Activated CD4-positive, alpha-beta T cell treated with anti-CD3 and anti-CD28 coated beads, Interleukin-2, amount 50 U/mL, for 4 hours (primary cell): ENCODE measurements at regions not wholly inside any gene's neighbourhood (a gene's known extent, or its start where the extent isn't known, plus 50 kb on each side); places are given as distances from the start of the nearest gene placed in this dataset.
"Not testable (repeated sequence)": the region's sequence is repeated elsewhere in the genome, so short reads cannot be mapped to it uniquely, and the experiment has no call there.

Experiments used
- DNase-seq, 2 experiments: peaks; one replicate each; pipeline ENCODE4 v3.0.0-alpha.2; 2020

DNA sequence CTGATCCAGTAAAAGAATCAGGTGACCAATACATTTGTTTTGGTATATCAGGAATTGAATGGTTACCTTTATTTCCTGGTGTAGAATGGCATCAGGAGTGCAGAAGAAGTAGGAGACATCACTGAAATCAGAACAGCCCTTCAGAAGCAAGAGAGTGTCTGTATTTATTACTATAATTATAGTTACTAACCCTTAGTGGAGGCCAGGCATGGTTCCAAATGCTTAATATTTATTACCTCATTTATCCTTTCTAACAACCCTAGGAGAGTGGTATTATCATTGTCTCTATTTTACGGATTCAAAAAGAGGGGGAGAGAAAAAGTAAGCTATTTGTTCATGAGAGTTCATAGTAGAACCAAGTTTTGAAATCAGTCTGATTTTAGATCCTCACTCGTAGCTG, 1292.9 kb downstream of the PCDH9 start:
- no peak for DNase-seq

DNA sequence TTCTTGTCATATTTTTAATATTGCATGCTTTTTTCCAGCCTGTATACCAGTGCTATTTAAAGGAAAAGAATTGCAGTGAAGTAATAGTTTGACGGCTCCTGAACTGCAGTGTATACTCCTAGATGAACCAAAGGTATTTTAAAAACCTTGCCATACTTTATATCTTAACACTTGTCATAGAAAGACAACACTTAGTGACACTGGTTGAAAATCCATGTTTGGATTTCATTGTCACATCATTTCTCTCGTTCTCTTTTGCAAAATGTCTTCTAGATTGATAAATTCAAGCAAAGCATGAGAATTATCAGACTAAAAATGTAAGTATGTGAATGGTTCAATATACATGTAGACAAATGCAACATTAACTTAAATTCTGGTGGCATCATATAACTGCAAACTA, 1293.9 kb downstream of the PCDH9 start:
- no peak for DNase-seq

DNA sequence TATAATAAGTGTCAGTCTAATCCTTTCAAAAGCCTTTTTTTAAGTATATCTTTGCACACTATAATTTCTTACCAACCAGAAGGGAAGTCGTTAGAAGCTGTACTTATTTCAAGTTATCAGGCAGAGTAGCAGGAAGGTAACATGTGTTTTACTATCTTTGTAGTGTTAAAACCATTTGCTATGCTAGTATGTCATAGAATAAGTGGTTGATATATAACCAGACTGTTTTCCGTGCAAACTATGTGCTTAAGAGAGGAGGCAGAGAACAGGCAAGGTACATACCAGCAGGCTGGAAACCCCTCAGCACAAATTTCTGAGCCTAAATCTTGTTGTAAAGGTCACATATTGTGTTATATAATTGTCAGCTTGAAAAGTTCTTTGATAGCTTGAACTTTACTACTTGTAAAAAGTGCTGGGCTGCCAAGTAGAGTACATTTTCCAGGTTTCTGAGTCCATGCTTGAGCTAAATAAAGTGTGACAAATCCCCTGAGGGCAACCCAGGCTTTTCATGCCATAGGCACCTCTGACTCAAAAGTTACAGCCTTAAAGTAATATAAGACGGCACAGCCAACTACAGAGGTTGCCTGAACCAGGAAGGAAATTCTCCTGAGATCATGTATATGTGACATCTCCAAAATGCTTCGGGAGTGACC, 1297.4 kb downstream of the PCDH9 start:
- no peak for DNase-seq

DNA sequence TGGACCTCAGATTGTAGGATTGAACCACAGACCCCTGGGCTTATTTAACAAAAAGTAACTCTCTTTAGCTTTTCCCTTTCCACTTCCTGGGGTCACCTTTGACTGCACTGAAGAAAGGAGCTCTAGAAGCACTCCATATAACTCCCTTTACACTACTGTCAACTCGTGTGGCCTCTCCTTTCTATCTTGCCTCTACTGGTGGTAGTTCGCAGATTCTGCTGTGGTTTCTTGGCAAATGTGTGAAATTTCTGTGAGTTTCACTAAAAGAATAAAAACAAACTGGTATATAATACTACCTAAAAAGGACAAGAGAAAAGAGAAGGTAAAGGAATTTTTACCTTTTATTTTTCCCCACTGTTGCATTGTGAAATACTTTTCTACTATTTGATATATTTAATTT, 1298.1 kb downstream of the PCDH9 start:
- no peak for DNase-seq

DNA sequence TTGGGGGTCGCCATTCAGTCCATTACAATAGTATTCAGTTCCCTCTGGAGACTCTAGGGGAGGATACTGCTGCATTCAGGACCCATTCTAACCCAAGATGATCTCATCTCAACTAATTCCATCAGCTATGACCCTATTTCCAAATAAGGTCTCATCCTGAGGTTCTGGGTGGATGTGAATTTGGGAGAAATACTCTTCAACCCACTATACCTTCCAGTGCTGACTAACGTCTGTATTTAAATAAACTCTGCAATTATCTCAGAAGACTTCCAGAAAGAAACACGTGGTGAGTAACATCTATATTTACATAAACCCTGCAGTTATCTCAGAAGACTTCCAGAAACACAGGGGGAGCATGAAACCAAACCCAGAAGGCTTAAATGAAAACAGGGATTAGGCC, 1300.7 kb downstream of the PCDH9 start:
- DNase-seq: no peak

DNA sequence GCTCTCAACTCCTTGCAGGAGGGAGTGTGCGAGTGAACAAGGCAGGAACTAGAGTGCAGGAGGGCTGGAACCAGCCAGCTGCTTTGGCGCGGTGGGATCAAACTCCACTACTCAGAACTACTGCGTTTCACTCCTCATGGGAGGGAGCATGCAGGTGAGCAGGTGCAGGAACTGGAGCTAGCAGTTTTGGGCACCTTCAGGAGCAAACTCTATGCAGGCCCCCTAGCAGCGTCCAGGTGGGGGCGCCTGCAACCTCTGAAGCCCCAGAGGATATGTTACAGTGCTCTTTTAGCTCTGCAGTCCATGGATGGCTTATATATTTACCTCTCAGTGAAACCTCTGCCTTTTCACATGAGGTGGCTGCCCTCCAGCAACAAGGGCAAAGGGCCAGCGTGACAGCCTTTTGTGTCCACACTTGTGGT, 1303.4 kb downstream of the PCDH9 start:
- DNase-seq: no peak

DNA sequence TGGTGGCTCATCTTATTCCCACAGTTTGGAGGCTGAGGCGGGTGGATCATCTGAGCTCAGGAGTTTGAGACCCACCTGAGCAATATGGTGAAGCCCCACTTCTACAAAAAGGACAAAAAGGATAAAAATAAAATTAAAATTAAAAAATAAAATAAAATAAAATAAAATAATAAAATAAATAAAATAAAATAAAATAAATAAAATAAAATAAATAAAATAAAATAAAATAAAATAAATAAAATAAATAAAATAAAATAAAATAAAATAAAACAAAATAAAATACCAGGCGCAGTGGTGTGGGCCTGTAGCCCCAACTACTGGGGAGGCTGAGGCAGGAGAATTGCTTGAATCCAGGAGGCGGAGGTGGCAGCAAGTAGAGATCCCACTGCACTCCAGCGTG, 1307.3 kb downstream of the PCDH9 start:
- DNase-seq: not testable (repeated sequence)

DNA sequence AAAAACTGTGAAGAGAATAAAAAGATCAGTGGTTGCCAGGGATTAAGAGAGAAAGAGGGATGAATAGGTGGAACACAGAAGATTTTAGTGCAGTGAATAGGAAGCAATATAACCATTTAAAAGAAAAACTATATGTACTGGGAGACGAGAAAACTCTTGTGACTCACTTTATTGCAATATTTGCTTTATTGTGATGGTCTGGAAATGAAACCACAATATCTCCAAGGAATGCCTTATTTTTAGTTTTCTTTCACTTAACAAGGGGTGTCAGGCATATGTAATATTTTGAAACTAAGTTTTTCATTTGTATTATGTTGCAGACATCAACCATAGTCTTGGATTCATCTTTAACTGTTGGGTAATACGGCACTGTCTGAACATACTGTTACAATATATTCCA, 1308.2 kb downstream of the PCDH9 start:
- no peak for DNase-seq

DNA sequence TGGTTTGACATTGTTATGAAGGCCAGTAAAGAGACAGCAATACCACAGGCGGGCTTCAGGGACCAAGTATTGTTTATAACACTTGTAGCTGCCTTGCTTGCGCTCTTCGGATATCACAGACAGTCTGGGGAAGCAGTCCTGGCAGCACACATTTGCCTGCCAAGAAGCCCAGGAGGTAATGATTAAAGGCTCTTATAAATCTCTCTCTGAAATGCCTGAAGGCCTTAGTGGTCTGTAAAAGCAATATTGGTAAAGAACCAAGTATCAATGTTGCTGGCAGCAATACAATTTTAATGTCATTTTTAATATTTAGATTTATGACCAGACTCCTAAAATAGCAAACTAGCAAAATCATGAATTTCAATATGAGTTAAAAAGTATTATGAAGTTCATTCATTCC, 1312.4 kb downstream of the PCDH9 start:
- no peak for DNase-seq

DNA sequence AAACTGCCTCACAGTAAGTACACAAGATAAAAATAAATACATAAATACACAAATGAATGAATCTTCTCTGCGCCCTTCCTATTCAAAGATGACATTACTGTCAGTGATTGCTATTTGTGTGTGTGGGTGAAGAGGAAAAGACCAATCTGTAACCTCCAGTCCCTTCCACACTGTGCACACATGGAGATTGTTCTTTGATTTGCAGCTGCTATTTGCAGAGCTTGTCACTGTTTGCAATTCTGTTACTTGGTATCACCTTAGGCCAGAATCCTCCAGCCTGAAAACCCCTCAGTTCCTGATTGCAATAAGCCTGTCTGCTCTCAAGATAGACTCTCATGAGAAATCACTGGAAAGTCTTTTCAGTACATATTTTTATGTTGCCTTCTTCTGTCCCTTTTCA, 1314.9 kb downstream of the PCDH9 start:
- DNase-seq: no peak

DNA sequence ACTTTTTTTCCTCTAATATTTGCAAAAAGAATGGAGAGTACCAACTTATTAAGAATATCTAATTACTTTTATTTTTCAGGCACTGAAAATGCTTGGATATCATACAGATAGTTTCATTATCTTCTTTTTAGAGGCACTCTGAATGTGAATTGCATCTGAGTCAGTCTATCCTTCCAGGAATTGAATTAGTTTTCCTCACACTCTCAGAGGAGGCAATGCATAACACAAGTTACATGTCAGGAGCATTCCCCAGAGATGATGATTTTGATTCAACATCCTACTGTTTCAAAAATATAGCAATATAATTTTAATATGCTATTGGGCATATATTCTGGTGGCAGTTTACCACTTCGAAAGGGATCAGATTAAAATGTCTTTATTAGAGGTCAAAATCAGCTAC, 1315.4 kb downstream of the PCDH9 start:
- DNase-seq: no peak

DNA sequence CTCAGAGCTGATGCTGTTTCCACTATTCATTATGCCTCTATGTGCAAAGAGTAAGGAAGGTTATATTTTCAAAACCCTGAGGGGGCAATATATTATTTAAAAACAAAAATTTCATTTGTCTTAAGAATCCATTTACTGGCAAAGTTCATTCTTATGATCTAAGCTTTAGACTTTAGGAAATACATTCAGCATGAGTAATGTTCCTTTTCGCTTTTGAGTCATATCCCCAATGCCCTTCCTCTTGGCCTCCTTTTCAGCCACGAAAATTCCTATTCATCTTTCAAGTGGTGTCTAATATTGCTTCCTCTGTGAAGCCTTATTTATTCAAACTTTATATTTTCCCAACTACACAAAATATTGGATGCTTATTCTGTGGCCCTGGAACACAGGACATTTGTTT, 1317.0 kb downstream of the PCDH9 start:
- no peak for DNase-seq

DNA sequence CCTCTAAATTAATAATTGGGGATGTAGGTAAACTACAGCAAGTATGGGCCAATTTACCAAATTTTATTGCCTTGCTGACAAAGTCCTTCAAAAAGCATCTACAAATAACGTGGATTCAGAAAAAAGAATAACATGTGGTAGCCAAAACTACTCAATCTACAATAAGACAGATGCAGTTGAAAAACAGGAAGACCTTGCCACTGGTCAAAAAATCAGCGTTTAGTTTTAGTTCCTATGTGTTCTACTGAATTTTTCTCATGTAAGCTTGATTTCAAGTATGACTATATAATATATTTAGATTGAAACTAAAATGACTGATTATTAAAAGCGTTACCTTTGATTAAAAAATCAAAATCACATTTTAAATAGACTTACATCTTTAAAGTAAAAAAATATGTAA, 1317.6 kb downstream of the PCDH9 start:
- DNase-seq: no peak

DNA sequence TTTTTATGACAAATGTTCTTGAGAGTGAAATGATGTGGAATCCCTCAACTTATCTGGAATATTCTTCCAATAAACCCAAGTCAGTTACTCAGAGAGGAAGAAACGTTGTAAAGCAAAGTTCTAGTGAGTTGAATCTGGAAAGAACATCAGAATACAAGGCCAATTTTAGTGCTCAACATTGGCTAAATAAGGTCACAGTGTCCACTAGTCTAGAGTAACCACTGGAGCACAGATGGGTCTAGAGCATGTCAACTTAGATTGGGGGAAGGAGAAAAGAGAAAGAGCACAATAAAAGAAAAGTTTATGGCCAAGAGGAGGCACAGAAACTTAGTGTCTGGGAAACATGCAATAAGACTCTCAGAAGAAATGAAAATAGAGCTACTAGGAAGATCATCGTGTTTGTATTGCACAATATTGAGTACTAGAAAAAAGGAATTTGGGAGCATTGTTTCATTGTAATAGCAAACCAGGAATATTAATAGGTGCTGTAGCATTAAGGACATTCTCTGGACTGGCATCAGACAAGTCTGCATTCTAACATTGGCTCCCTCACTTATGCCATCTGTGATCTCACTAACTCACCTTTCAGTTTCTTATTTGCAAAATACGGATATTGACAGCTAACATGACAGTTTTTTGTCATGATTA, 1318.5 kb downstream of the PCDH9 start:
- DNase-seq: no peak

DNA sequence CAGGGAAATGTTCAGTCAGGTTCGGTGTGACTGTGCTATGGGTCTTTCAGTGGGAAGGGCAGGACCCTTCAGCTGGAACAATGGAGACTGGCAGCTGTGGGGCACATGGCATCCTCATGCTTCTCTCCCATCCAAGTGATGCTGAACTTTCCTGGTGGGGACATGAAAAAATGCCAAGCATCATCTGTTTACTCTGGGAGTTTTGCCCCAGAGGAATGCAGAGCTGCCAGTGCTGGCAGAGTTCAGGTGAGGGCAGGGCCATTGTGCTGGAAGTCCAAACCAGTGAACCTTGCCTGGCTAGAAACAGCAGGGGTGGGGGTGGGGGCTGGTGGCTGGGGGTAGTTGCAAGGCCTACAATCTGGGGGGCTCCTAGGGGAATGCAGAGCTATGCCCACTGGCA, 1320.6 kb downstream of the PCDH9 start:
- no peak for DNase-seq

DNA sequence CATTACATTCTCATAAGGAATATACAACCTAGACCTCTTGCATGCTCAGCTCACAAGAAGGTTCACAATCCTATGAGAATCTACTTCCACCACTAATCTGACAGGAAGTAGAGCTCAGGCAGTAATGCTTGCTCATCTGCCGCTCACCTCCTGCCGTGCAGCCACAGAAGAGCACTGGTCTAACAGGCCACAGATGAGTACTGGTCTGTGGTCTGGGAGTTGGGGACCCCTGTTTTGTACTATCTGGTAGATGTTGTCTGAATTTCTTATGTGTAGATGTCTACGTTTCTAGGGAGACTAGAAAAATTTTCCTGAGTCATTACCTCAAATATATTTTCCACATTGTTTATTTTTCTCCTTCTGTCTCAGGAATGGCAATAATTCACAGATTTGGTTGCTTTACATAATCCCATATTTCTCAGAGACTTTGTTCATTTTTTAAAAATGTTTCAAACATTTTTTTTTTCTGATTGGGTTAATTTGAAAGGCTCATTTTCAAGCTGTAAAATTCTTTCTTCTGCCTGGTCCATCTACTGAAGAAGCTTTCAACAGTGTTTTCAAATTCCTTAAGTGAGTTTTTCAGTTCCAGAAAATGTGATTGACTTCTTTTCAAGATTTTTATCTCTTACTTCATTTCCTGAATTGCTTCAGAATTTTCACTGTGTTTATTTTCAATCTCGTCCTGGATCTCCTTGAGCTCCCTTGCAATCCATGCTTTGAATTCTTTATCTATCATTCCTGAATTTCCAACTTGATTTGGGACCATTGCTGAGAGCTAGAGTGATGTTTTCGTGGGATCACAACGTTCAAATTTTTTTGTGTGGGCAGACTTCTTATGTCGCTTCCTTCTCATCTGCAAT, 1322.2 kb downstream of the PCDH9 start:
- no peak for DNase-seq

DNA sequence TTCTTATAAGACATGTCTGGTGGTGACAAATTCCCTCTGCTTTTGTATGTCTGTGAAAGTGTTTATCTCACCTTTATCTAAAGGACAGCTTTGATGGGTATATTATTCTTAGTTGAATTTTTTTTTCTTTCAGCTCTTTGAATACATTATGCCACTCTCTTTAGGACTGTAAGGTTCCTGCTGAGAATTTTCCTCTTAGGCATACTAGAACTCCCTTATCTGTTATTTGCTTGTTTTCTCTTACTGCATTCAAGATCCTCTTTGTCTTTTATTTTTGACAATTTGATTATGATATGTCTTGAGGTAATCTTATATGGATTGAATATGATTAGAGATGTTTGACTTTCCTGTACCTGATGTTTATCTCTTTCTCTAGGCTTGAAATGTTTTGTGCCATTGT, 1328.4 kb downstream of the PCDH9 start:
- no peak for DNase-seq

DNA sequence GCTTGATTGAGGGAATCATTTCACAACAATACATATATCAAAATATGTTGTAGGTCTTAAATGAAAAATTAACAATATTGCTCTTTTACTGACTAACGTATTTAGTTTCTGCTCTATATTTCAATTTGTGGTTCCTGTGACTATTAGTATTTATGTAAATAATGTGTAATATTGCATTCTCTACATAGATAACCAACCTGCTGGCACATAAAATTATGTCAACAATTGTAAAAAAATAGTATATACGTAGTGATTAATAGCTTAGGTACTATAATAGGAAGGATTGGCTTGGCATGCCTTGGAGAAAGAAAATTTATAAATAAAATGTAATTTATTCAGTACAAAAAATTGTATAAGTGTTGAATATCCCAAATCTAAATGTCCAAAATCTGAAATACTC, 1336.1 kb downstream of the PCDH9 start:
- DNase-seq: no peak

DNA sequence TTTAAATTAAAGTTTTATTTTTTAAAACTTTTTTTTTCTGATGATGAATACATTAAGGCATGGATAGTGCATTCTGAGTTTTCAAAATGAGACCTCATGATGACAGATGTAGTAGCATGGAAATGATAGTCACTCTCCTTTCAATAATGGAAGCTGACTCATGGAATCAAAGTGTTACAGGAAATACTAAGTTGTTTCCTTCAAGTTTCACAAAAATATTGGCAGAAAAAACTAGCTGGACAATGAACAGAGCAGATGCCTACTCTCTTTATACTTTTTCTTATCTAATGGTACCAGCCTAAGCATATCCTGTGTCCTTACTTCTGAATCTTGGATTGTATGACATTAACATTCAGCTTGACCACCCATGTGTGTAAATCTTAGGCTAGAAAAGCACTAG, 1337.3 kb downstream of the PCDH9 start:
- no peak for DNase-seq

DNA sequence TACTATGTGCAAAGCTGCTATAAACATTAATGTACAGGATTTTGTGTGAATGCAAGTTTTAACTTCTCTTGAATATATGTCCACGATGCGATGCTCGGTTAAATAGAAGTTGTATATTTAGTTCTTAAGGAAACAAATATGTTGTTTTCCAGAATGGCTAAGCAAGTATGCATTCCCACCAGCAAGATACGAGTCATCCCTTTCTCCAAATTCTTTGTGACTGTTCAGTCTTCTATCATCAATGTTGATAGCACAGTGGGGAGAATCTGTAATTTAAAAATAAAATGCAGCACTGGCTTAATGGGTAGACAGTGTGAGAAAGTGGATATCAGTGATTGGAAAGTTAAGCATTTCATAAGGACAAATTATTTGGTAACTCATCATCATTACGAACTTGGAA, 1340.8 kb downstream of the PCDH9 start:
- no peak for DNase-seq

DNA sequence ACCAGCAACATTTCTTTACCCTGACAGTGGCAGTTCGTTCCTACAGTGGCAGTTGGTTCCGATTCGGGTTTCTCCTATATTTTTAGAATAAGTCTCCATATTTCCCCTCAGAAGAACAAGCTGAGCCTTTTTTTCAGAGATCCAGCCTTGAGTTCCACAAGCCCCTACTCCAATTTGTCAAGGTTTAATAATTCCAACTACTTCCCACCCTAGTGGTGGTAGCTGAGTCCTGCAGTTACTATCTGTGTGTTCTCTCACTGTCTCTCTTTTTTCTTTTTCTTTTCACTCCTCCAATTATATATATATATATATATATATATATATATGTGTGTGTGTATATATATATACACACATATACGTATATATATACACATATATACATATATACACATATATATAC, 1347.3 kb downstream of the PCDH9 start:
- no peak for DNase-seq

DNA sequence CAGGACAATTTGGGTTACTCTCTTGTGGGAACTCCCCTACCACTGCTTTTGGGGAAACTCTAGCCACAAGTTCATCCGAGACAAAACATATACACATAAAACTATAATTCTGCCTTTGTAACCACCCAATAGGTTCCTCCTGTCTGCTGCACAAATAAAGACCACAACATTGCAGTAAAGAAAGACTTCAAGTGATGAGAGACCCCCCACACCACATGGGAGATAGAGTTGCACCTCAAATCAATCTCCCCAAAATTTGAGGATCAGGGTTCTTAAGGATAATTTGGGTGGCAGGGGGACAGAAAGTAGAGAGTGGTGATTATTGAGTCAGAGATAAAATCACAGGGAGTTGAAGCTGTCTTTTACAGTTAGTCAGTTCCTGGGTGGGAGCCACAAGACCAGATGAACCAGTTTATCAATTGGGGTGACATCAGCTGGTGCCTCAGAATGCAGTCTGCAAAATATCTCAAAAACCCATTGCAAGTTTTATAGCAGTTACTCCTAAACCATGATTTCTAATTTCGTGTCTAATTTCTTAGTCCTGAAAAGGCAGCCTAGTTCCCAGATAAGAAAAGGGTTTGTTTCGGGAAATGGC, 1348.5 kb downstream of the PCDH9 start:
- DNase-seq: no peak

DNA sequence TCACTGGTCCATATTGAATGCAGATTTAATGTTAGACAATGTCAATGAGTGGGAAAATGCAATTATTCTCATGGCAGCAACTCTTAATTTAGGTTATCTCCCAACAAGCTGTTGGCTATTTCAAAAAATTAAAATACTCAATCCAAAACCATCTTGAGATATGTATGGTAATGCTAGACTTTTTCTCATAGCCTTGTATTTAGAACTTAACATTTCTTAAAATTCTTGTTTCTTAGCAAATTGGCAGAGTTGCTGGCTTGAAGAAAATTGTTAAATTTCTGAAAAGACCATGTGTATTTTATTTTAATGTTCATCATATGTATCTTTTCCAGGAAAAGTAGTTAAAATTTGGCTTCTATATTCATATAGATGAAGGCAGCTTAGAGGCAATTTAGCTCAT, 1355.1 kb downstream of the PCDH9 start:
- DNase-seq: no peak

DNA sequence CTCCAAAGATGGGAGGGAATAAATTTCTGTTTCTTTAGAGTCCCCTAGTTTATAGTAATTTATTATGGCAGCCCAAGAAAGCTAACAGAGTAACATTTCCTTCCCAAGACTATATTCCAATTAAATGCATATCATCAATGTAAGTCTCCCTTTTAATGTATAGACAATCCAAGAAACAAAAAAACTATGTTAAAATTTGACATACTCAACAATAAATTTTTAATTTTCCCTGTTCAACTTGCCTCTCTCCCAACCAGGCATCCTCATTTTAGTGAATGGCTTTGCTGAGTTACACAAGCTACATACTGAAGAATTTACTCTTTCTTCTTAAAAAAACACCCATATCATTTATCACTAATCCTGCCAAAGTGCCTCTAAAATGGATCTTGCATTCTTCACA, 1357.7 kb downstream of the PCDH9 start:
- DNase-seq: no peak
